H1 (cell line): ENCODE measurements at regions not wholly inside any gene's neighbourhood (a gene's known extent, or its start where the extent isn't known, plus 50 kb on each side); places are given as distances from the start of the nearest gene placed in this dataset.

ENCODE experiments used
- CTCF ChIA-PET: fragments of 300-600 bp; sonication (Branson Sonifier 250); formaldehyde crosslinking; loops from one replicate; lab custom pipeline; 2021; ENCODE audit not compliant: partially characterized antibody; lab: Charles Lee
- POLR2A ChIA-PET: fragments of 300-600 bp; sonication (Branson Sonifier 250); formaldehyde crosslinking; loops from one replicate; lab custom pipeline; 2021; ENCODE audit warnings: inconsistent platforms; ENCODE audit not compliant: partially characterized antibody; lab: Charles Lee
- DNase-seq, 2 experiments: peaks; one replicate each; pipeline versions ENCODE4 v3.0.0 to v3.0.0-alpha.2; 2010 to 2022; ENCODE audit warnings: low spot score in 2 of 2, low read depth in 1 of 2, mixed read lengths in 1 of 2
- FAIRE-seq: peaks from 2 replicates; lab custom pipeline; 2011; peaks lifted over from hg19 to GRCh38; lab: Jason Lieb, UNC
- H2AFZ ChIP-seq: 2 replicates; pipeline ENCODE4 v1.8.1; 2012; ENCODE audit warnings: low read length, inconsistent platforms
- H2AK5ac ChIP-seq: 2 replicates; pipeline ENCODE4 v1.6.1; 2013; ENCODE audit warnings: low read depth, low read length
- H2BK120ac ChIP-seq: replicated peaks from 2 replicates; pipeline ENCODE3; 2013; ENCODE audit warnings: low read depth, low read length, inconsistent platforms
- H2BK12ac ChIP-seq: 2 replicates; pipeline ENCODE4 v1.6.1; 2013; ENCODE audit warnings: low read depth, low read length
- H2BK15ac ChIP-seq: 2 replicates; pipeline ENCODE4 v1.6.1; 2013; ENCODE audit warnings: low read length
- H2BK20ac ChIP-seq: 2 replicates; pipeline ENCODE4 v1.6.1; 2013; ENCODE audit warnings: low read length
- H2BK5ac ChIP-seq: 2 replicates; pipeline ENCODE4 v1.6.1; 2013; ENCODE audit warnings: low read depth, low read length
- H3K14ac ChIP-seq: 2 replicates; pipeline ENCODE4 v1.6.1; 2013; ENCODE audit warnings: inconsistent platforms; ENCODE audit not compliant: insufficient read length
- H3K18ac ChIP-seq: 2 replicates; pipeline ENCODE4 v1.6.1; 2013; ENCODE audit warnings: low read length; ENCODE audit errors: extremely low read depth
- H3K23ac ChIP-seq: 2 replicates; pipeline ENCODE4 v1.6.1; 2013; ENCODE audit warnings: inconsistent platforms; ENCODE audit not compliant: insufficient read length
- H3K23me2 ChIP-seq: 2 replicates; pipeline ENCODE4 v1.6.1; 2013; ENCODE audit warnings: low read depth, low read length
- H3K27ac ChIP-seq: 2 replicates; pipeline ENCODE4 v1.6.1; 2011; ENCODE audit warnings: low read depth, low read length, inconsistent platforms
- H3K27me3 ChIP-seq, 4 experiments: replicated peaks in 1 of 4; 1 replicate in 1 of 4; 2 replicates in 3 of 4; pipeline versions ENCODE4 v1.6.1 to v1.8.1; 2011 to 2013; ENCODE audit warnings: low read length in 3 of 4, mild to moderate bottlenecking in 3 of 4, inconsistent platforms in 2 of 4, mixed read lengths in 2 of 4, moderate library complexity in 1 of 4; ENCODE audit not compliant: control insufficient read depth in 3 of 4, insufficient read depth in 3 of 4; ENCODE audit errors: extremely low read depth in 1 of 4
- H3K36me3 ChIP-seq, 4 experiments: 2 replicates each; pipeline versions ENCODE4 v1.6.1 to v1.8.1; 2011 to 2013; ENCODE audit warnings: mild to moderate bottlenecking in 4 of 4, low read length in 3 of 4, moderate library complexity in 2 of 4, control low read depth in 1 of 4, inconsistent platforms in 1 of 4; ENCODE audit not compliant: insufficient read depth in 4 of 4, control insufficient read depth in 2 of 4
- H3K4ac ChIP-seq: replicated peaks from 2 replicates; pipeline ENCODE3; 2013; ENCODE audit warnings: low read length, low read depth, mixed read lengths, inconsistent platforms; ENCODE audit not compliant: insufficient read length
- H3K4me1 ChIP-seq, 4 experiments: replicated peaks in 1 of 4; 1 replicate in 1 of 4; 2 replicates in 3 of 4; pipeline versions ENCODE4 v1.6.1 to v1.8.1; 2011 to 2013; ENCODE audit warnings: low read length in 3 of 4, inconsistent platforms in 2 of 4, mixed read lengths in 1 of 4; ENCODE audit not compliant: insufficient read depth in 4 of 4, control insufficient read depth in 3 of 4
- H3K4me2 ChIP-seq, 2 experiments: 2 replicates each; pipeline versions ENCODE4 v1.6.1 to v1.8.1; 2011 to 2013; ENCODE audit warnings: low read depth in 2 of 2, low read length in 2 of 2, control low read depth in 1 of 2, inconsistent platforms in 1 of 2, mild to moderate bottlenecking in 1 of 2; ENCODE audit not compliant: insufficient read depth in 1 of 2
- H3K4me3 ChIP-seq, 4 experiments: fragments of 200-600, 300-600 bp in 1 of 4; sonication (generic), shearing (Covaris generic), sonication (Bioruptor Twin) in 1 of 4; 2 replicates each; pipeline versions ENCODE4 v1.5.1 to v1.8.1; 2011 to 2016; ENCODE audit warnings: low read length in 4 of 4, low read depth in 3 of 4, control low read depth in 2 of 4, inconsistent platforms in 2 of 4, mild to moderate bottlenecking in 2 of 4, mixed read lengths in 1 of 4, moderate library complexity in 1 of 4; ENCODE audit not compliant: insufficient read depth in 2 of 4; ENCODE audit errors: extremely low read depth in 1 of 4
- H3K56ac ChIP-seq: replicated peaks from 2 replicates; pipeline ENCODE3; 2013; ENCODE audit warnings: low read depth, mild to moderate bottlenecking, mixed read lengths, low read length, inconsistent platforms; ENCODE audit not compliant: insufficient read length
- H3K79me1 ChIP-seq: 2 replicates; pipeline ENCODE4 v1.6.1; 2013; ENCODE audit warnings: low read depth, low read length, control low read depth
- H3K79me2 ChIP-seq, 2 experiments: 2 replicates each; pipeline versions ENCODE4 v1.6.1 to v1.8.1; 2012 to 2013; ENCODE audit warnings: low read length in 2 of 2, mild to moderate bottlenecking in 2 of 2, inconsistent platforms in 1 of 2; ENCODE audit not compliant: insufficient read depth in 2 of 2, control insufficient read depth in 1 of 2
- H3K9ac ChIP-seq, 4 experiments: replicated peaks in 1 of 4; 1 replicate in 1 of 4; 2 replicates in 3 of 4; pipeline versions ENCODE4 v1.6.1 to v1.8.1; 2011 to 2013; ENCODE audit warnings: low read depth in 3 of 4, low read length in 3 of 4, control low read depth in 2 of 4, mild to moderate bottlenecking in 2 of 4, moderate library complexity in 2 of 4, inconsistent platforms in 1 of 4; ENCODE audit errors: extremely low read depth in 1 of 4
- H3K9me3 ChIP-seq, 2 experiments: 2 replicates each; pipeline versions ENCODE4 v1.6.1 to v1.8.1; 2012 to 2013; ENCODE audit warnings: mild to moderate bottlenecking in 2 of 2, moderate library complexity in 2 of 2, control low read depth in 1 of 2, inconsistent platforms in 1 of 2, low read depth in 1 of 2, low read length in 1 of 2, mixed read lengths in 1 of 2; ENCODE audit not compliant: insufficient read depth in 2 of 2
- H4K20me1 ChIP-seq, 2 experiments: replicated peaks in 1 of 2; 2 replicates each; pipeline versions ENCODE3 to v1.8.1; 2011 to 2013; ENCODE audit warnings: inconsistent platforms in 2 of 2, low read length in 2 of 2, mild to moderate bottlenecking in 1 of 2; ENCODE audit not compliant: insufficient read depth in 2 of 2, control insufficient read depth in 1 of 2
- H4K5ac ChIP-seq: 2 replicates; pipeline ENCODE4 v1.6.1; 2013; ENCODE audit warnings: low read length, low read depth, mixed read lengths, inconsistent platforms; ENCODE audit not compliant: insufficient read length
- H4K8ac ChIP-seq: 2 replicates; pipeline ENCODE4 v1.8.0; 2013; ENCODE audit warnings: mild to moderate bottlenecking, moderate library complexity, low read length, inconsistent platforms; ENCODE audit not compliant: insufficient read depth; ENCODE audit errors: extremely low read depth
- H4K91ac ChIP-seq: replicated peaks from 2 replicates; pipeline ENCODE3; 2013; ENCODE audit warnings: low read length, mixed read lengths, inconsistent platforms; ENCODE audit not compliant: insufficient read length
- CHD2 ChIP-seq: IDR thresholded peaks from 2 replicates; pipeline ENCODE4 v1.6.1; 2012; ENCODE audit warnings: low read length, improper control_type of control experiment
- KDM1A ChIP-seq: fragments of 200-600, 300-600 bp; sonication (generic); IDR thresholded peaks from 2 replicates; pipeline ENCODE4 v1.7.1; 2016; ENCODE audit warnings: mild to moderate bottlenecking, low read length, borderline replicate concordance
- WGBS, 2 experiments: shearing (Covaris generic) in 1 of 2; methylation state at CpG; one replicate each; pipeline versions ENCODE4 v1.1.6 to v1.1.7; 2013 to 2015; ENCODE audit warnings: low lambda C conversion rate in 2 of 2, mixed read lengths in 2 of 2, inconsistent platforms in 1 of 2, low coverage in 1 of 2, missing lambda C conversion rate in 1 of 2; ENCODE audit not compliant: insufficient replicate concordance in 2 of 2, insufficient coverage in 1 of 2, insufficient read length in 1 of 2; ENCODE audit errors: extremely low coverage in 1 of 2, missing lambda C conversion rate in 1 of 2; 5-methylcytosine and 5-hydroxymethylcytosine counted together
- TF ChIP-seq, protein P1 (sequence below): IDR thresholded peaks from 2 replicates; pipeline ENCODE4 v1.6.1; 2012; ENCODE audit warnings: inconsistent platforms

GRCh38 chr1:177650947-177651346, 318.9 kb downstream of the SEC16B start:
- Histone ChIP-seq H2BK15ac (no peak overlapping the region), H3K79me1 (no peaks in the 10 kb centered on the region), H3K4me2 (no peak overlapping the region), H3K4me1 (peaks cover 0 to 5% (median 2%) of the 10 kb centered on the region in 4 experiments; a peak in 2 of 7 replicates), H3K18ac (no peak overlapping the region), H3K4me3 (no peak overlapping the region), H2BK120ac (no peak overlapping the region), H4K5ac (no peak overlapping the region), H4K91ac (no peak overlapping the region), H4K20me1 (no peaks in the 10 kb centered on the region), H3K36me3 (no peaks in the 10 kb centered on the region), H3K79me2 (no peaks in the 10 kb centered on the region), H3K9ac (no peak overlapping the region), H2AK5ac (no peak overlapping the region), H3K4ac (no peak overlapping the region), H3K23ac (no peak overlapping the region), H3K9me3 (no peaks in the 10 kb centered on the region), H2BK5ac (no peak overlapping the region), H3K27ac (no peak overlapping the region), H2BK12ac (no peak overlapping the region), H3K14ac (no peak overlapping the region), H3K23me2 (no peaks in the 10 kb centered on the region), H2BK20ac (no peak overlapping the region), H2AFZ (no peak overlapping the region), H3K27me3 (no peaks in the 10 kb centered on the region)
- DNase-seq (no peak), FAIRE-seq (no peak)
- ChIA-PET CTCF (interaction anchor here (1.1 kb wide), 1 partner anchor 9 kb away, joined by 4 read pairs; no protein-coding TSS in a partner anchor), POLR2A (no interaction called here)
- WGBS, 2 experiments = 94% methylated on average over 3 of the region's 3 CpGs; no CpG with 5 or more reads in 1 of the 2 experiments
- TF ChIP-seq CHD2 (no peak), KDM1A (no peak)
- TF ChIP-seq, protein P1, sequence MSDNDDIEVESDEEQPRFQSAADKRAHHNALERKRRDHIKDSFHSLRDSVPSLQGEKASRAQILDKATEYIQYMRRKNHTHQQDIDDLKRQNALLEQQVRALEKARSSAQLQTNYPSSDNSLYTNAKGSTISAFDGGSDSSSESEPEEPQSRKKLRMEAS = no peak
- TF ChIP-seq, all 59 proteins: peak for 0
- Histone ChIP-seq H3K56ac (no peak overlapping the region), H4K8ac (no peak overlapping the region)
